ENCODE measurements at regions not wholly inside any gene's neighbourhood (a gene's known extent, or its start where the extent isn't known, plus 50 kb on each side); places are given as distances from the start of the nearest gene placed in this dataset.

- TF ChIP-seq CTCF (IDR thresholded peaks at IDR 0.05; ENCODE audit: extremely low read depth in 1 of 2, insufficient read depth in 1 of 2, low read depth in 1 of 2, low read length in 2 of 2) (no peak), POLR2AphosphoS5 (IDR thresholded peaks at IDR 0.05; ENCODE audit: insufficient read depth, low read depth, low read length) (no peak), POLR2A (IDR thresholded peaks at IDR 0.05; ENCODE audit: low read depth, low read length) (no peak), MAX (IDR thresholded peaks at IDR 0.05; ENCODE audit: insufficient read depth, insufficient read length) (no peak)
Measured at GRCh38 chr3:72182206-72182605, 397.3 kb upstream of the PROK2 start.

Measured in endothelial cell of umbilical vein (primary cell).